ENCODE measurements at regions not wholly inside any gene's neighbourhood (a gene's known extent, or its start where the extent isn't known, plus 50 kb on each side); places are given as distances from the start of the nearest gene placed in this dataset.
"Not testable (repeated sequence)": the region's sequence is repeated elsewhere in the genome, so short reads cannot be mapped to it uniquely, and the experiment has no call there.

GRCh38 chr16:82302042-82302727, 132.2 kb upstream of the MPHOSPH6 start:
- no peak for DNase-seq (ENCODE audit: low read depth in 1 of 2, low spot score in 1 of 2)

- no peak for DNase-seq (ENCODE audit: low read depth in 1 of 2, low spot score in 1 of 2)
These were observed 131.2 kb upstream of the MPHOSPH6 start for GRCh38 chr16:82301146-82301755.

- DNase-seq (ENCODE audit: low read depth in 1 of 2, low spot score in 1 of 2), result no peak
These were observed 130.4 kb upstream of the MPHOSPH6 start for GRCh38 chr16:82300374-82300951.

GRCh38 chr16:82298472-82298871, 128.4 kb upstream of the MPHOSPH6 start:
- DNase-seq (ENCODE audit: low read depth in 1 of 2, low spot score in 1 of 2), result no peak

GRCh38 chr16:82295290-82296201, 125.5 kb upstream of the MPHOSPH6 start:
- no peak for DNase-seq (ENCODE audit: low read depth in 1 of 2, low spot score in 1 of 2)

- no peak for DNase-seq (ENCODE audit: low read depth in 1 of 2, low spot score in 1 of 2)
These were observed 123.6 kb upstream of the MPHOSPH6 start for GRCh38 chr16:82293671-82294070.

- DNase-seq (ENCODE audit: low read depth in 1 of 2, low spot score in 1 of 2), result no peak
These were observed 117.9 kb upstream of the MPHOSPH6 start for GRCh38 chr16:82287937-82288336.

GRCh38 chr16:82282662-82283061, 112.6 kb upstream of the MPHOSPH6 start:
- DNase-seq (ENCODE audit: low read depth in 1 of 2, low spot score in 1 of 2), result no peak

GRCh38 chr16:82281544-82281943, 111.5 kb upstream of the MPHOSPH6 start:
- DNase-seq (ENCODE audit: low read depth in 1 of 2, low spot score in 1 of 2), result no peak

- no peak for DNase-seq (ENCODE audit: low read depth in 1 of 2, low spot score in 1 of 2)
These were observed 110.8 kb upstream of the MPHOSPH6 start for GRCh38 chr16:82280867-82281266.

GRCh38 chr16:82275349-82275748, 105.3 kb upstream of the MPHOSPH6 start:
- DNase-seq (ENCODE audit: low read depth in 1 of 2, low spot score in 1 of 2), result not testable (repeated sequence)

- DNase-seq (ENCODE audit: low read depth in 1 of 2, low spot score in 1 of 2), result no peak
These were observed 101.6 kb upstream of the MPHOSPH6 start for GRCh38 chr16:82271636-82272035.

GRCh38 chr16:82267675-82268074, 97.7 kb upstream of the MPHOSPH6 start:
- not testable (repeated sequence) for DNase-seq (ENCODE audit: low read depth in 1 of 2, low spot score in 1 of 2)

GRCh38 chr16:82265809-82266208, 95.8 kb upstream of the MPHOSPH6 start:
- no peak for DNase-seq (ENCODE audit: low read depth in 1 of 2, low spot score in 1 of 2)

- DNase-seq (ENCODE audit: low read depth in 1 of 2, low spot score in 1 of 2), result no peak
These were observed 94.7 kb upstream of the MPHOSPH6 start for GRCh38 chr16:82264756-82265155.

GRCh38 chr16:82263521-82264143, 93.6 kb upstream of the MPHOSPH6 start:
- DNase-seq (ENCODE audit: low read depth in 1 of 2, low spot score in 1 of 2), result peak; percentile 1 to 46

GRCh38 chr16:82262244-82262643, 92.2 kb upstream of the MPHOSPH6 start:
- DNase-seq (ENCODE audit: low read depth in 1 of 2, low spot score in 1 of 2), result no peak

GRCh38 chr16:82260212-82260795, 90.3 kb upstream of the MPHOSPH6 start:
- no peak for DNase-seq (ENCODE audit: low read depth in 1 of 2, low spot score in 1 of 2)

GRCh38 chr16:82259731-82260130, 89.7 kb upstream of the MPHOSPH6 start:
- no peak for DNase-seq (ENCODE audit: low read depth in 1 of 2, low spot score in 1 of 2)

- no peak for DNase-seq (ENCODE audit: low read depth in 1 of 2, low spot score in 1 of 2)
These were observed 88.0 kb upstream of the MPHOSPH6 start for GRCh38 chr16:82257990-82258389.

GRCh38 chr16:82252582-82252981, 82.6 kb upstream of the MPHOSPH6 start:
- no peak for DNase-seq (ENCODE audit: low read depth in 1 of 2, low spot score in 1 of 2)
